HepG2 (cell line): ENCODE measurements at regions not wholly inside any gene's neighbourhood (a gene's known extent, or its start where the extent isn't known, plus 50 kb on each side); places are given as distances from the start of the nearest gene placed in this dataset.

Experiments used
- ATAC-seq: fragments of 200-7000 bp; cut with Tn5 transposase; 3 replicates; pipeline ENCODE4 v1.9.1; 2020; ENCODE audit warnings: mild to moderate bottlenecking, moderate library complexity
- BruUV-seq: library from RNA; stranded (reverse); fragments of 400-500 nt; replicated peaks from 2 replicates; lab custom pipeline; 2021; lab: Mats Ljungman, UMichigan
- CTCF ChIA-PET: fragments of 300-600 bp; formaldehyde crosslinking; extraction: SDS; loops from one replicate; lab custom pipeline; 2021; ENCODE audit warnings: low total read pairs, inconsistent platforms, low intra/inter-chr PET ratio; lab: Yijun Ruan, JAX
- POLR2A ChIA-PET: fragments of 350-600 bp; sonication (Branson Sonifier 250); formaldehyde crosslinking; loops from one replicate; lab custom pipeline; 2020; ENCODE audit warnings: antibody characterized with exemption, inconsistent platforms; lab: Yijun Ruan, JAX
- DNase-seq: peaks from one replicate; pipeline ENCODE4 v3.0.0-alpha.2; 2015; ENCODE audit warnings: low spot score
- FAIRE-seq: peaks from 3 replicates; lab custom pipeline; 2011; peaks lifted over from hg19 to GRCh38; lab: Jason Lieb, UNC
- H2AFZ ChIP-seq: one replicate; pipeline ENCODE4 v1.6.1; 2011; ENCODE audit warnings: low read length, inconsistent platforms
- H3K27ac ChIP-seq: fragments of 300-600 bp; 3 replicates; pipeline ENCODE4 v1.8.0; 2011; ENCODE audit warnings: mixed run types, mild to moderate bottlenecking, mixed read lengths, low read length, inconsistent platforms; ENCODE audit not compliant: insufficient read depth; ENCODE audit errors: extremely low read length
- H3K27me3 ChIP-seq, 2 experiments: fragments of 200-600 bp in 1 of 2; 2 replicates in 1 of 2; 3 replicates in 1 of 2; pipeline versions ENCODE4 v1.6.0 to v1.8.0; 2011; ENCODE audit warnings: low read length in 2 of 2, mild to moderate bottlenecking in 2 of 2, moderate library complexity in 2 of 2, inconsistent platforms in 1 of 2; ENCODE audit not compliant: insufficient read depth in 2 of 2, control insufficient read depth in 1 of 2
- H3K36me3 ChIP-seq, 2 experiments: fragments of 200-600 bp in 1 of 2; replicated peaks in 1 of 2; 2 replicates in 1 of 2; 3 replicates in 1 of 2; pipeline versions ENCODE4 v1.5.1 to v1.8.0; 2011; ENCODE audit warnings: low read length in 2 of 2, inconsistent platforms in 1 of 2; ENCODE audit not compliant: insufficient read depth in 2 of 2, control insufficient read depth in 1 of 2
- H3K4me1 ChIP-seq: 2 replicates; pipeline ENCODE4 v1.5.1; 2012; ENCODE audit warnings: low read length, inconsistent platforms; ENCODE audit not compliant: insufficient read depth
- H3K4me2 ChIP-seq: 2 replicates; pipeline ENCODE4 v1.6.0; 2011; ENCODE audit warnings: low read depth, low read length, inconsistent platforms
- H3K4me3 ChIP-seq, 3 experiments: fragments of 200-600 bp in 1 of 3; sonication (generic), shearing (Covaris generic) in 1 of 3; replicated peaks in 1 of 3; 2 replicates each; pipeline ENCODE4 v1.5.1; 2011 to 2016; ENCODE audit warnings: low read length in 3 of 3, inconsistent platforms in 2 of 3, low read depth in 2 of 3, mild to moderate bottlenecking in 2 of 3, control low read depth in 1 of 3, mixed read lengths in 1 of 3; ENCODE audit not compliant: insufficient read depth in 1 of 3
- H3K79me2 ChIP-seq: one replicate; pipeline ENCODE4 v1.6.1; 2011; ENCODE audit warnings: low read length, inconsistent platforms; ENCODE audit not compliant: insufficient read depth
- H3K9ac ChIP-seq: 2 replicates; pipeline ENCODE4 v1.6.0; 2011; ENCODE audit warnings: mild to moderate bottlenecking, low read depth, low read length, inconsistent platforms; ENCODE audit not compliant: insufficient read depth
- H3K9me3 ChIP-seq: 2 replicates; pipeline ENCODE4 v1.5.1; 2012; ENCODE audit warnings: mild to moderate bottlenecking, low read length
- H4K20me1 ChIP-seq: 2 replicates; pipeline ENCODE4 v1.6.0; 2011; ENCODE audit warnings: inconsistent platforms, mild to moderate bottlenecking, low read length, moderate library complexity; ENCODE audit not compliant: insufficient read depth
- CCDC6 ChIP-seq: sonication (generic); formaldehyde crosslinking; IDR thresholded peaks from 2 replicates; pipeline ENCODE4 v1.8.1; 2022; ENCODE audit warnings: mild to moderate bottlenecking, missing genetic modification reagents, moderate library complexity
- FOXO4 ChIP-seq: sonication (generic); formaldehyde crosslinking; conservative IDR thresholded peaks from 2 replicates; pipeline ENCODE4 v1.8.1; 2023; ENCODE audit warnings: missing genetic modification reagents
- GATA4 ChIP-seq: sonication (generic); IDR thresholded peaks from 2 replicates; pipeline ENCODE4 v1.6.1; 2016; ENCODE audit warnings: antibody characterized with exemption, low read depth, borderline replicate concordance
- PHF20 ChIP-seq: sonication (generic); formaldehyde crosslinking; IDR thresholded peaks from 2 replicates; pipeline ENCODE4 v1.5.0; 2020; ENCODE audit warnings: mild to moderate bottlenecking, missing genetic modification reagents
- RNF219 ChIP-seq: sonication (generic); formaldehyde crosslinking; IDR thresholded peaks from 2 replicates; pipeline ENCODE4 v1.5.0; 2020; ENCODE audit warnings: mild to moderate bottlenecking, missing genetic modification reagents
- TCF7L2 ChIP-seq: IDR thresholded peaks from 2 replicates; pipeline ENCODE4 v1.6.1; 2011; ENCODE audit warnings: mild to moderate bottlenecking, low read depth, low read length, moderate library complexity
- ZNF292 ChIP-seq: sonication (generic); formaldehyde crosslinking; IDR thresholded peaks from 2 replicates; pipeline ENCODE4 v1.8.1; 2022; ENCODE audit warnings: mild to moderate bottlenecking, low read depth, missing genetic modification reagents, borderline replicate concordance
- ZNF33A ChIP-seq: sonication (generic); formaldehyde crosslinking; IDR thresholded peaks from 2 replicates; pipeline ENCODE4 v1.5.1; 2020; ENCODE audit warnings: missing genetic modification reagents, mild to moderate bottlenecking, moderate library complexity, borderline replicate concordance
- ZNF563 ChIP-seq: sonication (generic); formaldehyde crosslinking; IDR thresholded peaks from 2 replicates; pipeline ENCODE4 v1.8.0; 2022; ENCODE audit warnings: mild to moderate bottlenecking, moderate library complexity, missing genetic modification reagents
- WGBS: methylation state at CpG from one replicate; pipeline ENCODE4 v1.1.6; 2017; ENCODE audit warnings: low lambda C conversion rate; 5-methylcytosine and 5-hydroxymethylcytosine counted together
- in situ Hi-C: cut with HindIII; loops from 2 replicates; pipeline ENCODE4 v1.10.0; 2017; ENCODE audit warnings: low pct_unique_long_range_greater_than_20kb; ENCODE audit not compliant: extremely low pct_ligation_motif_present
- intact Hi-C: fragments of 100-400 bp; cut with micrococcal nuclease; formaldehyde crosslinking; loops from one replicate; pipeline ENCODE4 v1.10.0; 2022; ENCODE audit not compliant: unreplicated experiment
- TF ChIP-seq, protein P1 (sequence below): sonication (generic); formaldehyde crosslinking; IDR thresholded peaks from one replicate; pipeline ENCODE4 v1.5.1; 2020; ENCODE audit warnings: mild to moderate bottlenecking, missing genetic modification reagents; ENCODE audit errors: not compliant biosample characterization

GRCh38 chr6:28748192-28748591 lies 175.6 kb downstream of the TRIM27 start:
- no peak for FAIRE-seq
- Histone ChIP-seq H3K36me3 (no peaks in the 10 kb centered on the region), H3K79me2 (no peaks in the 10 kb centered on the region), H3K4me3 (no peak overlapping the region; a peak in 1 of 6 replicates), H3K27me3 (peaks cover 0 to 19% of the 10 kb centered on the region in 2 experiments; a peak in 2 of 5 replicates), H3K9me3 (no peaks in the 10 kb centered on the region), H3K4me1 (peaks cover 44% of the 10 kb centered on the region), H3K27ac (no peak overlapping the region), H2AFZ (no peak overlapping the region), H3K4me2 (peak overlapping the region; percentile 63; the same call in 1 of the 2 replicates), H3K9ac (no peak overlapping the region), H4K20me1 (no peaks in the 10 kb centered on the region)
- 2% methylated on average over 2 of the region's 2 CpGs for WGBS
- no peak for ATAC-seq
- no TSS peak for BruUV-seq
- in situ Hi-C loops = no loop called here
- ChIA-PET POLR2A (interaction anchor here (1.1 to 1.2 kb wide), 2 partner anchors 10 to 19 kb away, joined by 5 read pairs; no protein-coding TSS in a partner anchor), CTCF (no interaction called here)
- intact Hi-C loops = no loop called here
- DNase-seq = no peak
- no peak for TF ChIP-seq ZNF33A
- TF ChIP-seq RNF219 (CRISPR knock-in tag) = no peak
- TF ChIP-seq CCDC6 (CRISPR knock-in tag) = no peak
- no peak for TF ChIP-seq ZNF292 (CRISPR knock-in tag)
- TF ChIP-seq PHF20 (CRISPR knock-in tag) = no peak
- TF ChIP-seq GATA4 = no peak
- TF ChIP-seq FOXO4 (CRISPR knock-in tag) = no peak
- no peak for TF ChIP-seq TCF7L2
- TF ChIP-seq, protein P1, sequence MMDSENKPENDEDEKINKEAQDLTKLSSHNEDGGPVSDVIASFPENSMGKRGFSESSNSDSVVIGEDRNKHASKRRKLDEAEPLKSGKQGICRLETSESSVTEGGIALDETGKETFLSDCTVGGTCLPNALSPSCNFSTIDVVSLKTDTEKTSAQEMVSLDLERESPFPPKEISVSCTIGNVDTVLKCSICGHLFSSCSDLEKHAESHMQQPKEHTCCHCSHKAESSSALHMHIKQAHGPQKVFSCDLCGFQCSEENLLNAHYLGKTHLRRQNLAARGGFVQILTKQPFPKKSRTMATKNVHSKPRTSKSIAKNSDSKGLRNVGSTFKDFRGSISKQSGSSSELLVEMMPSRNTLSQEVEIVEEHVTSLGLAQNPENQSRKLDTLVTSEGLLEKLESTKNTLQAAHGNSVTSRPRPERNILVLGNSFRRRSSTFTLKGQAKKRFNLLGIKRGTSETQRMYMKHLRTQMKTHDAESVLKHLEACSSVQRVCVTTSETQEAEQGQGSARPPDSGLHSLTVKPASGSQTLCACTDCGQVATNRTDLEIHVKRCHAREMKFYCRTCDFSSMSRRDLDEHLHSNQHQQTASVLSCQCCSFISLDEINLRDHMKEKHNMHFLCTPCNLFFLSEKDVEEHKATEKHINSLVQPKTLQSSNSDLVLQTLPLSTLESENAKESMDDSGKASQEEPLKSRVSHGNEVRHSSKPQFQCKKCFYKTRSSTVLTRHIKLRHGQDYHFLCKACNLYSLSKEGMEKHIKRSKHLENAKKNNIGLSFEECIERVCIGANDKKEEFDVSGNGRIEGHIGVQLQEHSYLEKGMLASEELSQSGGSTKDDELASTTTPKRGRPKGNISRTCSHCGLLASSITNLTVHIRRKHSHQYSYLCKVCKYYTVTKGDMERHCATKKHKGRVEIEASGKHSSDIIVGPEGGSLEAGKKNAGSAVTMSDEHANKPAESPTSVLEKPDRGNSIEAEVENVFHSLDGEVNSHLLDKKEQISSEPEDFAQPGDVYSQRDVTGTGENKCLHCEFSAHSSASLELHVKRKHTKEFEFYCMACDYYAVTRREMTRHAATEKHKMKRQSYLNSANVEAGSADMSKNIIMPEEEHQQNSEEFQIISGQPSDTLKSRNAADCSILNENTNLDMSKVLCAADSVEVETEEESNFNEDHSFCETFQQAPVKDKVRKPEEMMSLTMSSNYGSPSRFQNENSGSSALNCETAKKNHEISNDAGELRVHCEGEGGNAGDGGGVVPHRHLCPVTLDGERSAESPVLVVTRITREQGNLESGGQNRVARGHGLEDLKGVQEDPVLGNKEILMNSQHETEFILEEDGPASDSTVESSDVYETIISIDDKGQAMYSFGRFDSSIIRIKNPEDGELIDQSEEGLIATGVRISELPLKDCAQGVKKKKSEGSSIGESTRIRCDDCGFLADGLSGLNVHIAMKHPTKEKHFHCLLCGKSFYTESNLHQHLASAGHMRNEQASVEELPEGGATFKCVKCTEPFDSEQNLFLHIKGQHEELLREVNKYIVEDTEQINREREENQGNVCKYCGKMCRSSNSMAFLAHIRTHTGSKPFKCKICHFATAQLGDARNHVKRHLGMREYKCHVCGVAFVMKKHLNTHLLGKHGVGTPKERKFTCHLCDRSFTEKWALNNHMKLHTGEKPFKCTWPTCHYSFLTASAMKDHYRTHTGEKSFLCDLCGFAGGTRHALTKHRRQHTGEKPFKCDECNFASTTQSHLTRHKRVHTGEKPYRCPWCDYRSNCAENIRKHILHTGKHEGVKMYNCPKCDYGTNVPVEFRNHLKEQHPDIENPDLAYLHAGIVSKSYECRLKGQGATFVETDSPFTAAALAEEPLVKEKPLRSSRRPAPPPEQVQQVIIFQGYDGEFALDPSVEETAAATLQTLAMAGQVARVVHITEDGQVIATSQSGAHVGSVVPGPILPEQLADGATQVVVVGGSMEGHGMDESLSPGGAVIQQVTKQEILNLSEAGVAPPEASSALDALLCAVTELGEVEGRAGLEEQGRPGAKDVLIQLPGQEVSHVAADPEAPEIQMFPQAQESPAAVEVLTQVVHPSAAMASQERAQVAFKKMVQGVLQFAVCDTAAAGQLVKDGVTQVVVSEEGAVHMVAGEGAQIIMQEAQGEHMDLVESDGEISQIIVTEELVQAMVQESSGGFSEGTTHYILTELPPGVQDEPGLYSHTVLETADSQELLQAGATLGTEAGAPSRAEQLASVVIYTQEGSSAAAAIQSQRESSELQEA = no peak
- no peak for TF ChIP-seq ZNF563 (CRISPR knock-in tag)
